OCI-LY1 (cell line): ENCODE measurements at regions not wholly inside any gene's neighbourhood (a gene's known extent, or its start where the extent isn't known, plus 50 kb on each side); places are given as distances from the start of the nearest gene placed in this dataset.

ENCODE experiments used
- EZH2 ChIP-seq: fragments of 200-600 bp; sonication (generic), shearing (Covaris generic); IDR thresholded peaks from 2 replicates; pipeline ENCODE4 v1.8.0; 2017; ENCODE audit warnings: borderline replicate concordance, mixed run types, mild to moderate bottlenecking, antibody characterized with exemption, low read length, moderate library complexity, mixed read lengths
- TF ChIP-seq, protein P1 (sequence below): fragments of 200-600 bp; sonication (generic), shearing (Covaris generic); IDR thresholded peaks from 2 replicates; pipeline ENCODE4 v1.5.1; 2017; ENCODE audit warnings: mild to moderate bottlenecking, antibody characterized with exemption, low read length, moderate library complexity, mixed read lengths

DNA sequence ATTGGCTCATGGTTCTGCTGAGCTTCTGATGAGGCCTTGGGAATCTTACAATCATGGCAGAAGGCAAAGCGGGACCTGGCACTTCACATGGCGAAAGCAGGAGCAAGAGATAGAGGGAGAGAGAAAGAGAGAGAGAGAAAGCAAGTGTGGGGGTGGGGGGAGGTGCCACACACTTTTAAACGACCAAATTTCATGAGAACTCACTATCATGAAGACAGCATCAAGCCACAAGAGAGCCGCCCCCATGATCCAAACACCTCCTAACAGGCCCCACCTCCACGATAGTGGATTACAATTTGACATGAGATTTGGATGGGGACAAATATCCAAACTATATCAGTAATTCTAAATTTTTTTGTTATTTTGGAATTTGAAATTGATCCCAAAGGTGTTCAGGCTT, 553.9 kb downstream of the PRR16 start:
- TF ChIP-seq, protein P1, sequence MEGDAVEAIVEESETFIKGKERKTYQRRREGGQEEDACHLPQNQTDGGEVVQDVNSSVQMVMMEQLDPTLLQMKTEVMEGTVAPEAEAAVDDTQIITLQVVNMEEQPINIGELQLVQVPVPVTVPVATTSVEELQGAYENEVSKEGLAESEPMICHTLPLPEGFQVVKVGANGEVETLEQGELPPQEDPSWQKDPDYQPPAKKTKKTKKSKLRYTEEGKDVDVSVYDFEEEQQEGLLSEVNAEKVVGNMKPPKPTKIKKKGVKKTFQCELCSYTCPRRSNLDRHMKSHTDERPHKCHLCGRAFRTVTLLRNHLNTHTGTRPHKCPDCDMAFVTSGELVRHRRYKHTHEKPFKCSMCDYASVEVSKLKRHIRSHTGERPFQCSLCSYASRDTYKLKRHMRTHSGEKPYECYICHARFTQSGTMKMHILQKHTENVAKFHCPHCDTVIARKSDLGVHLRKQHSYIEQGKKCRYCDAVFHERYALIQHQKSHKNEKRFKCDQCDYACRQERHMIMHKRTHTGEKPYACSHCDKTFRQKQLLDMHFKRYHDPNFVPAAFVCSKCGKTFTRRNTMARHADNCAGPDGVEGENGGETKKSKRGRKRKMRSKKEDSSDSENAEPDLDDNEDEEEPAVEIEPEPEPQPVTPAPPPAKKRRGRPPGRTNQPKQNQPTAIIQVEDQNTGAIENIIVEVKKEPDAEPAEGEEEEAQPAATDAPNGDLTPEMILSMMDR, result no peak
- no peak for TF ChIP-seq EZH2
